Vagina (tissue), 2 donors: ENCODE measurements at regions not wholly inside any gene's neighbourhood (a gene's known extent, or its start where the extent isn't known, plus 50 kb on each side); places are given as distances from the start of the nearest gene placed in this dataset.

Source experiments
- DNase-seq, 2 donors: peaks; one replicate each; pipeline ENCODE4 v3.0.0-alpha.2; 2017; ENCODE audit errors: extremely low spot score in 2 of 2
- H3K27ac ChIP-seq: fragments of 200-600 bp; sonication (generic); one replicate; pipeline ENCODE4 v1.5.1; 2019
- H3K27me3 ChIP-seq: fragments of 200-600 bp; sonication (generic); one replicate; pipeline ENCODE4 v1.5.1; 2019
- H3K36me3 ChIP-seq, 2 donors: fragments of 200-600 bp; sonication (generic); one replicate each; pipeline ENCODE4 v1.5.1; 2017 to 2019
- H3K4me1 ChIP-seq: fragments of 200-600 bp; sonication (generic); one replicate; pipeline ENCODE4 v1.5.1; 2019
- H3K4me3 ChIP-seq, 2 donors: fragments of 200-600 bp; sonication (generic); 1 replicate in 1 of 2; 2 replicates in 1 of 2; pipeline ENCODE4 v1.5.1; 2016 to 2019
- H3K9me3 ChIP-seq: fragments of 200-600 bp; sonication (generic); one replicate; pipeline ENCODE4 v1.5.1; 2019
- POLR2A ChIP-seq, 2 donors: fragments of 450-650 bp; IDR thresholded peaks; one replicate each; pipeline ENCODE4 v1.6.1; 2017; ENCODE audit warnings: antibody characterized with exemption in 2 of 2, mild to moderate bottlenecking in 2 of 2, moderate library complexity in 2 of 2
- POLR2AphosphoS5 ChIP-seq, 2 donors: sonication (generic); formaldehyde crosslinking; IDR thresholded peaks; one replicate each; pipeline ENCODE4 v1.9.0; 2017; ENCODE audit warnings: antibody characterized with exemption in 2 of 2, mild to moderate bottlenecking in 2 of 2, low read depth in 1 of 2; ENCODE audit not compliant: insufficient read depth in 1 of 2
- intact Hi-C: fragments of 100-400 bp; cut with DNase I; formaldehyde crosslinking; loops from one replicate; pipeline ENCODE4 v1.15.1; 2023
- TF ChIP-seq, protein P1 (sequence below), 3 experiments: fragments of 450-650 bp in 2 of 3; fragments of 200-600 bp in 1 of 3; sonication (generic) in 1 of 3; IDR thresholded peaks; one replicate each; pipeline ENCODE4 v1.5.1; 2017 to 2019; ENCODE audit warnings: antibody characterized with exemption in 3 of 3, mild to moderate bottlenecking in 2 of 3, moderate library complexity in 2 of 3

- no peak overlapping the region for H3K27ac ChIP-seq
Measured at GRCh38 chr6:169014211-169015197, 239.1 kb downstream of the THBS2 start.

GRCh38 chr6:169009628-169010027 is 244.0 kb downstream of the THBS2 start:
- TF ChIP-seq POLR2A (IDR thresholded peaks at IDR 0.05): no peak
- TF ChIP-seq POLR2AphosphoS5 (IDR thresholded peaks at IDR 0.05; ENCODE audit: insufficient read depth in 1 of 2, low read depth in 1 of 2): no peak
- TF ChIP-seq, protein P1, sequence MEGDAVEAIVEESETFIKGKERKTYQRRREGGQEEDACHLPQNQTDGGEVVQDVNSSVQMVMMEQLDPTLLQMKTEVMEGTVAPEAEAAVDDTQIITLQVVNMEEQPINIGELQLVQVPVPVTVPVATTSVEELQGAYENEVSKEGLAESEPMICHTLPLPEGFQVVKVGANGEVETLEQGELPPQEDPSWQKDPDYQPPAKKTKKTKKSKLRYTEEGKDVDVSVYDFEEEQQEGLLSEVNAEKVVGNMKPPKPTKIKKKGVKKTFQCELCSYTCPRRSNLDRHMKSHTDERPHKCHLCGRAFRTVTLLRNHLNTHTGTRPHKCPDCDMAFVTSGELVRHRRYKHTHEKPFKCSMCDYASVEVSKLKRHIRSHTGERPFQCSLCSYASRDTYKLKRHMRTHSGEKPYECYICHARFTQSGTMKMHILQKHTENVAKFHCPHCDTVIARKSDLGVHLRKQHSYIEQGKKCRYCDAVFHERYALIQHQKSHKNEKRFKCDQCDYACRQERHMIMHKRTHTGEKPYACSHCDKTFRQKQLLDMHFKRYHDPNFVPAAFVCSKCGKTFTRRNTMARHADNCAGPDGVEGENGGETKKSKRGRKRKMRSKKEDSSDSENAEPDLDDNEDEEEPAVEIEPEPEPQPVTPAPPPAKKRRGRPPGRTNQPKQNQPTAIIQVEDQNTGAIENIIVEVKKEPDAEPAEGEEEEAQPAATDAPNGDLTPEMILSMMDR (IDR thresholded peaks at IDR 0.05): no peak
- intact Hi-C loops: no loop called here
- no peak for DNase-seq
- H3K4me3 ChIP-seq: no peak overlapping the region
- H3K27ac ChIP-seq: no peak overlapping the region
- H3K27me3 ChIP-seq: no peaks in the 10 kb centered on the region
- H3K4me1 ChIP-seq: no peaks in the 10 kb centered on the region
- H3K36me3 ChIP-seq: no peaks in the 10 kb centered on the region
- H3K9me3 ChIP-seq: no peaks in the 10 kb centered on the region

More at GRCh38 chr6:169014211-169015197, 239.1 kb downstream of the THBS2 start:
- Histone ChIP-seq H3K4me1 (no peaks in the 10 kb centered on the region), H3K27me3 (no peaks in the 10 kb centered on the region), H3K9me3 (no peaks in the 10 kb centered on the region), H3K36me3 (no peaks in the 10 kb centered on the region), H3K4me3 (no peak overlapping the region)
- DNase-seq: no peak
- TF ChIP-seq, protein P1 (IDR thresholded peaks at IDR 0.05): no peak
- TF ChIP-seq POLR2AphosphoS5 (IDR thresholded peaks at IDR 0.05; ENCODE audit: insufficient read depth in 1 of 2, low read depth in 1 of 2) (no peak), POLR2A (IDR thresholded peaks at IDR 0.05) (no peak)
- intact Hi-C loops: no loop called here

DNA sequence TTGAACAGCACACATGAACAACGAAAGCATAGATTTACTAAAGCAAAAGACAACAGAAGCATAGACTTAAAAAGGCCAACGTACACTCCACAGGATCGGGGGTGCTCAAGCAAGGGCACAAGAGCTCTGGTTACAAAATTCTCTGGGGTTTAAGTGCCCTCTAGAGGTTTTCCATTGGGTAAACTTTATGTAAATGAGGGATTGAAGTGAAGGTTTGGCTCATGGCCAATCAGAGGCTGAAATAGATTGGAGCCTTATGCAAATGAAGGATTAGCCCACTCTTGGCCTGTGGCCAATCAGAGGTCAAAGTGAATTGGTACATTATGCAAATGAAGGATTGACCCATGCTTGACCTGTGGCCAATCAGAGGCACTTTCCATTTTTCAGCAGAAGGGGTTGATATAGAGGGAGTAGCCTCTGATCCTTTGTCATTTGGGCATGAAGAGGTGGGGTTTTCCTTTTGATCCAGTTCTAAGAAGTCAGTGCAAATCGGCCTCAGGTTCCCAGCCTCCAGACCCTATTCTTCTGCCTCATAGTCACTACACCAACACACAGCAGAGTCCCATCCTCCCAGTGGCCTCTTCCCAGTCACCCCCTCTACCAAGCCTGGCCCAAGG is 244.9 kb downstream of the THBS2 start:
- intact Hi-C loops: no loop called here
- no peaks in the 10 kb centered on the region for H3K9me3 ChIP-seq
- H3K27me3 ChIP-seq: no peaks in the 10 kb centered on the region
- H3K27ac ChIP-seq: no peak overlapping the region
- no peaks in the 10 kb centered on the region for H3K4me1 ChIP-seq
- no peak overlapping the region for H3K4me3 ChIP-seq
- no peaks in the 10 kb centered on the region for H3K36me3 ChIP-seq
- TF ChIP-seq, protein P1 (IDR thresholded peaks at IDR 0.05): no peak
- TF ChIP-seq POLR2AphosphoS5 (IDR thresholded peaks at IDR 0.05; ENCODE audit: insufficient read depth in 1 of 2, low read depth in 1 of 2): no peak
- no peak for TF ChIP-seq POLR2A (IDR thresholded peaks at IDR 0.05)
- no peak for DNase-seq

DNA sequence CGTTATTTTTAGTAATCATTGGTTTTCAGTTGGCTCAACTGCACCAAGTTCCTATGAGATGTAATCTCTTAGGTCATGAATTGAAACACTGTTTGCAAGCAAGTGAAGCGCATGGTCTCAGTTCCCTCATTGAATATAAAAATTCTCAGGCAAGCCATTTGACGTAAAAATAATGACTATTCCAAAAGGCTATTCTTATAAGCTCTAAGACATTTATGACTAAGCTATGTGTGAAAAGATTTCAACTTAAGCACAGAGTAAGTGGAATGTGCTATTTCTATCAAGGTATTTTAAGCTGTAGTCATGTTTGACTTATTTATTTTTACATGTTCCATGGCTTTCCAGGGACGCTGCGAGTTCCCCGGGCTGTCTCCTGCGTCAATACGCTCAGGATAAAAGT is 248.5 kb downstream of the THBS2 start:
- Histone ChIP-seq H3K9me3 (no peaks in the 10 kb centered on the region), H3K36me3 (no peaks in the 10 kb centered on the region), H3K4me3 (no peak overlapping the region), H3K27ac (no peak overlapping the region), H3K27me3 (no peaks in the 10 kb centered on the region), H3K4me1 (no peaks in the 10 kb centered on the region)
- TF ChIP-seq POLR2A (IDR thresholded peaks at IDR 0.05) (no peak), POLR2AphosphoS5 (IDR thresholded peaks at IDR 0.05; ENCODE audit: insufficient read depth in 1 of 2, low read depth in 1 of 2) (no peak)
- TF ChIP-seq, protein P1 (IDR thresholded peaks at IDR 0.05): no peak
- intact Hi-C loops: no loop called here
- DNase-seq: no peak
